AG20443 (cell line): ENCODE measurements at regions not wholly inside any gene's neighbourhood (a gene's known extent, or its start where the extent isn't known, plus 50 kb on each side); places are given as distances from the start of the nearest gene placed in this dataset.
"Not testable (repeated sequence)": the region's sequence is repeated elsewhere in the genome, so short reads cannot be mapped to it uniquely, and the experiment has no call there.

Experiments used
- DNase-seq: peaks from one replicate; pipeline ENCODE4 v3.0.0; 2012; ENCODE audit warnings: low spot score, mixed read lengths

DNA sequence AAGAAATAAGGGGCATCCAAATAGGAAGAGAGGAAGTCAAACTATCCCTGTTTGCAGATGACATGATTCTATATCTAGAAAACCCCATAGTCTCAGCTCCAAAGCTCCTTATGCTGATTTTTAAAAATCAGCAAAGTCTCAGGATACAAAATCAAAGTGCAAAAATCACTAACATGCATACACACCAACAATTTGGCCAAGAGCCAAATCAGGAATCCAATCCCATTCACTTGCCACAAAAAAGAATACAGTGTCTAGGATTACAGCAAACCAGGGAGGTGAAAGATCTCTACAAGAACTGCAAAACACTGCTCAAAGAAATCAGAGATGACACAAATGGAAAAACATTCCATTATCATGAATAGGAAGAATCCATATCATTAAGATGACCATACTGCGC lies 155.8 kb upstream of the ARHGAP42 start:
- DNase-seq: not testable (repeated sequence)

DNA sequence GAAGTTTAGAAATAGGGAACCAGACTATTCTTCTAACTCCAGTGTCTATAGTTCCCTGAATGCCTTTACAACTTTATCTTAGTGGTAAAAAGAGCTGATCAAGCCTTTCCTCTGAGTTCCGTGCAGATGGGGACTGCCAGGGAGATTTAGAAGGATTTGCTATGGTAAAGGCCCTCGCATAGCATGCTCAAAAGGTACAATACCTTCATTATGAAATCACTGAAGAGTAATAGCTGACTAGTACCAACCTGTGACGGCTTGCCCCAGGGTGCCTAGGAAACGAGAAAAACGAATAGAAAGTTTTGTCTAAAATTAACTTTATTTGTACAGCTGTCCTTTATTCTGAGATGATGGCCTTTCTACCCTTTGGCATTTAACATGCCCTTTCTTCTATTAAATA lies 150.1 kb upstream of the ARHGAP42 start:
- no peak for DNase-seq

- DNase-seq: no peak
These were observed 143.7 kb upstream of the ARHGAP42 start for GRCh38 chr11:100543386-100543785.

DNA sequence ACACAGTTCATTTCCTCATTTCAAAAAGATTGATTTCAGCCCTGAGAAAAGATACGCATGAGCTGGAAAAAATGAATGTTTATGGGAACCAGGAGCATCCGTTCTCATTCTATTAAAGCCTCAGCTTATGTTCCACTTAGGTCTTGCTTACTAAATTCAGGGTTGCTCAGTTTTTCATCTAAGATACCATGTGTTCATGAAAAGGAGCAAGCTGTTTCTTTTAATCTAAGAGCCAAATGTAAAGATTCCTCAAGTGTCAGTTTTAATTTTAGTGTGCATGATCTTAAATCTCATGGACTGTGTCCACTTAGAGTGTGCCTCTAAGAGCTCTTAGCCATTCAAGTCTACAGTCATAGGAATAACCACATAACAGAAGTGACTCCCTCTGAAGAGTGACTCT lies 141.5 kb upstream of the ARHGAP42 start:
- no peak for DNase-seq

DNA sequence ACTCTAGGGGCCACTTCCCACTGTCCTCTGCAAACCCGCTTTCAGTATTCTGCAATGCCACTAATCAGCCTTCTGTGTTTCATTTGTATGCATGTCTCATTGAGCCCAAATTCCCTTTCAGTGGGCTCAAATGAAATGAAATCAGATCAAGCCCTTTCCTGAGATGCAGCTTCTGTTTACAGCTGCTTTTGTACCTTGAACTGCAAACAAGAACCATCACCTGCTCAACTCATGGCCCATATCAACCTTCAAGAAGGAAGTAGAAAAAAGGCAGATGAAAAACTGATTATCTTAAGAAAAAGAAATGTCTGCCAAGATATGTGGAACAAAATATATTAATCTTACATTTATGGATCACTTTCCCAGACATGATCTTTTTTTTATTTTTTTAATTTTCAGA lies 141.1 kb upstream of the ARHGAP42 start:
- no peak for DNase-seq

DNA sequence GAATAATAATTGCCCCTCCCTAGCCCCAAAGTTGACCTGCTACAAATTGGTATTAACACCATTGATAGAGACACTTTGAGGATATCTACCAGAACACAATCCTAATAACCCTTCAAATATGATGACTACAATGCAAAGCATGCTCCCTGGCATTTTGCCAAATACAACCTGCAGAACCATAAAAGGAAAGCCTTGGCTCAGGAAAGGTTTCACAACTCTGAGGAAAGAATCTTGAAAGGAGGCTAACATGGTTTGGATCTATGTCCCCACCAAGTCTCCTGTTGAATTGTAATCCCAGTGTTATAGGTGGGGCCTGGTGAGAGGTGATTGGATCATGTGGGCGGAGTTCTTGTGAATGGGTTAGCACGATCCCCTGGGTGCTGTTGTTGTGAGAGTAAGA lies 140.4 kb upstream of the ARHGAP42 start:
- DNase-seq: no peak

DNA sequence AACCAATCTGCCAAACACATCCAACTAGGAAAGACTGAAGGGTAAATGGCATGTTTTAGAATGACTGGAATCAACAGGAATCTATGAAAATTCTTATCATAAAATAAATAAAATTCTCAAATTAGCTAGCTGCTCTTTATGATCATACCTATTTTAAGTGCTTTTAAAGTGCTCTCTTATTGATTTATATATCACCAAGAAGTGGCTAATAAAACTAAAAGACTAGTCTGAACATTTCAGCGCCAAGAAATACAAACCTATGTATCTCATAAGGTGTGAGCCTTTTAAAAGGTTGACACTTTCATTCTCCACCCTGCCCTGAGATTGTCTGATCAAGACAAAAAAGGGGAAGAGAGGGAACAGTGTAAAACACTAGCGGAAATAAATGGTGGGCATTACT lies 136.8 kb upstream of the ARHGAP42 start:
- no peak for DNase-seq

DNA sequence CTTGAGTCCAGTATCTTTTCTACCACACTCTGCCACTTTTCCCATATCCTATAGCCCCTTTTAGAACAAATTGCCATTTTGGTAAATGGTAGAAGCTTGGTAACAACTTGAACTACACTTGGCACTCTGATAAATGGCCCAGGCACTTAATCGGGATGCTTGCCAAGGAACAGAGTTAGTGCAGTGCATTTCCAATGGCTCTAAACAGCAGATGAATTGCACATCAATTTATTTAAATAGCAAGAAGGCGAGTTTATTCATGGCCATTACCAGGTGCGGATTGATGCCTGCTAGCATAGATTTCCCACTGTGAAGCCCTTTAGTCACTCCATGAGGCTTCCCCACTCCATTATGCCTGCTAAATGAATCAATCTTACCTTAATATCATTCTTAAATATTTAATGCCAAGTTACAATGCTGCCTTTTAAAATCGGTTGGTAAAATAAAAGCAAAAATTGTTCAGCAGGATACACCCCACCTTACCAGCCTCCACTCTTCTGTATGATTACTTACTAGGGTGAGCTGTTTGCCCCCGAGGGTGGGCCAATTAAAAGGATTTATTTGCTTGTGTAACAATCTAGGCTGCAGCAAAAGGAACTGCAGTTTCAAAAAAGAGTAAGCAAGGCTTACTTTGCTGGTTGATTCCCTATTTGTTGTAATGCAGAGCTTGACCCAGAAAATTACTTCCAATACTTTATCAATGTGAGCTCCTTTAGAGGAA lies 136.0 kb upstream of the ARHGAP42 start:
- DNase-seq: no peak

DNA sequence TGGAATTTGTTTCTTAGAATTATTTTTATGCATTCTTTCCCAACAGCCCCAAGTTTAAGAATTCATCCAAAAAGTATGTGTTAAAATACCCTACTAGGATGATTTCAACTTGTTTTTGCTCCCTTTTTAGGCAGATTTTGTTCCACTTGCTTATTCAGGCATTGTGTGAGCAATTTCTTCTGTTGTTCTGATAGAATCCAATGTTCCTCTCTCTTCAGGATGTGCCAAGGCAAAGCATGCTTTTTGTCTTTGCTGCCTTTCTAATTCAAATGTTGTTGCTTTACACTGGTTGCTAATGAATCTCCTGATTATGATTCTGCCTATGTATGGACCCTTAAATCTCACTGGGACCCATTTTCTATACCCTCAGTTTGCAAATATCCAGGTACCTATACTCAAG lies 131.2 kb upstream of the ARHGAP42 start:
- DNase-seq: no peak

GRCh38 chr11:100556781-100557180 lies 130.3 kb upstream of the ARHGAP42 start:
- no peak for DNase-seq

- DNase-seq: peak; percentile 38
These were observed 129.1 kb upstream of the ARHGAP42 start for GRCh38 chr11:100557830-100558611.

GRCh38 chr11:100560606-100561005 lies 126.5 kb upstream of the ARHGAP42 start:
- no peak for DNase-seq

DNA sequence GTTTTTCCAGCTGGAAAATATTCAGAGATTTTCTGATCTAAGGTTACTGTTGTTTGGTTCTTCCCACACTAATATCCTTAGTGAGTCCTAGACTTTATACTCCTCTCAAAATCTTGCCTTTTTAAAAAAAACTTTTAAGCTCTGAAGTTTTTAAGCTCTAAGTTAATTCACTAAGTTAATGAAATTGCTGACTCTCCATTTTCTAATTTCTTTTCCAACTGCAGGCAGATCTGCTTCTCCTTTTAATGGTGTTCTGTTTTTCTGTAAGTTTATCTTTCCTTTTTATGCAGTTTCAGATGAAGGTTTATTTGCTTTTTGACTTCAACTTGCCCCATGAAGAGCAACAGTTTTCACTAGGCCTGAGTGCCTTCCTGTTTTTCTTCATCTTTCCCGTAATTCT lies 125.8 kb upstream of the ARHGAP42 start:
- DNase-seq: no peak

GRCh38 chr11:100562128-100562527 lies 125.0 kb upstream of the ARHGAP42 start:
- DNase-seq: peak; percentile 47

DNA sequence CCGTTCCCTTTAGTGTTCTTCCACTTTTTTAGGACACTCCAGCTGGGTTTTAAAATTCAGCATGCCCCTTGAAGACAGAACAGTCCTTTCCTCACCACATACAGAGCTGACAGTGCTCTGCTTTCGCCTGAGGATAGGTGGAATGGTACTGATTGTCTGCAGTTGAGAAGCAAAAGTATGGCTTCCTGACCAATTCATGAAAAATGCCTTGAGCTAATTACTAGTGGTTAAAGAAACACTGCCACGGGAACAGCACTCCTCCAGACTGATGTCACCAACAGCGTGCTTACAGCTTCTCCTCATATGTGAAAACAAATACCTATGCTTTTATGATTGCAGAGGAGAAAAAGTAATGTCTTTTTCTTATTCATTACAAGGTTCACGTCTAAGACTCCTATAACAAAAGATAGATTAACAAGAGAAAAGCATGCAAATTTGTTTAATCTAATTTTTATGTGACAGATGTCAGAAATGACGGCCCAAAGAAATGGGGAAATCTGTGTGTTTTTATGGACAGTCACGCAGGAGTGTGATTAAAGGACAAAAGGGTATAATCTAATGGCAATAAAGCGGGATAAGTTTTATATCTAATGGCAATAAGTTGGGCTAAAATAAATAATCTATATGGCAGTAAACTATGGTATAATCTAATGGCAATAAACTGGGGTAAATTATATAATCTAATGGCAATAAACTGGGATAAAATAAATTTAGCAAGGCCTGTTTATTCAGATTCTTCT lies 123.4 kb upstream of the ARHGAP42 start:
- DNase-seq: peak; percentile 18

DNA sequence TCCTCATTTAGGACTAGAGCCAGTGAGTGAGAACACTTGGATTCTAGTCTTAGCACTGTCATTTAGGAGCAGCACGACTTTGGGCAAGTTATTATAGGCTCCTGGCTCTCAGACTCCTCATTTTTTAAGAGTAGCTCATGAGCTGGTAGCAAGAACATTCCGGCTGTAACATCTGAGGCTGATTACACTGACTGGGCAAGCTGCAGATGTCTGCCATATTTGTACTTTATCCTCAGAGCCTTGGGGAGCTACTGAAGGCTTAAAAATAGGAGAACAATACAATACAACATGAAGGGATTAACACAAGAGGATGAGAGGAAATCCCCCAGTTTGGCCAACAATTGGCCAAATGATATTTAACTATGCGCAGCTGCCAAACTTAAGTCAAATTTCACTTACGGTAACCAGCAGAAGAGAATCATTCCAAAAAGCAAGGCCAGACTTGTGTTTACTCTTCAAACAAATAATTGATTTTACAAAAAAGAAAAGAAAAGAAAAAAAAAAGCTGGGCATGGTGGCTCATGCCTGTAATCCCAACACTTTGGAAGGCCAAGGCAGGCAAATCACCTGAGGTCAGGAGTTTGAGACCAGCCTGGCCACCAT lies 113.1 kb upstream of the ARHGAP42 start:
- DNase-seq: peak; percentile 30

- DNase-seq: no peak
These were observed 112.0 kb upstream of the ARHGAP42 start for GRCh38 chr11:100574894-100575769.

DNA sequence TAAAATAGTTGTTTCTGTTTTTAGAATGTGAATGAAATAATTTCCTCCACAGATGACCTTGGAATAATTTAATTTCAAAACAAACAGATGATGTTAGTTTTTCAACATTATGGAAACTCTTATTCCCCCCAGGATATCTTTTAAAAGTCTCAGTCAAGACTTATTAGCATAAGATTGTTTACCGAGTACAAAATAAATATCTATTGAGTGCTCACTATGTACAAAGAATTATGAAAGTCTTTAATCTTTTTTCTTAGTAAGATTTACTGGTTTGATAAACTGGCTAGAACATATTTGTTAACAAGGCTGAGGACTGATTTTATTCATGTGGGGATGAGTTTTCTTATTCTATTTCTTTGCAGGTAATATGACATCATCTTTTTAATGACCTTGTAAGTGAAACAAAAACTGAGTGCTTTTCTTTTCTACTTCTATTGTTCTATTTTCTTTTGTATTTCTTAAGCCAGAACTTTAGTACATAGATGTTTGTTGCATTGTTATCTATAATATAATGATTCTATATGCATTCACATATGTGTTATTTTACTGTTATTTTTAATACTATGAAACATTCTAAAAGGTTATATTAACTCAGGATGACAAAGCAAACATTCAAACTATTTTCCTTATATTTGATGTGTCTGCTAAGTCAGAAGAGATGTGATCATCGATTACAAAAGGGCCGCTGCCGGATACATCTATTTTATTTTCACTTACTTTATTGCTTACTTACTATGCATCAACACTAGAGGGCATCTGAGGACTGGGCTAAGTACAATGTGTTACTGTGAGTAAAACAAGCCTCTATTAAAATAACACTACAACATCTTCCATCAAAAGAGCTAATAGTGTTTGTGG lies 111.0 kb upstream of the ARHGAP42 start:
- peak; percentile 47 for DNase-seq

DNA sequence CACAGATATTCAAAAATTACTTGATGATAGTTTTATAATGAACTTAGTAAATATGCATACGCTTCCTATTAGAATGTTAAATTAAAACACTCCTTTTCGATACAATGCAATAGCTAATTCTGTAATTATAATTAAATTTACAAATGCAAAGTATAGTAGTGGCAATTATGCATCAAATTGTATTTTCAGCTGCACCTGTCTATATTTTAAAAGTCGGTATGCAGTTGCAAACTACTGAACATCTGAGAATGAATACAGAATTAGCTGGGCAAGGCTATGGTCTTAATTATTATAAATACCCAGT lies 110.4 kb upstream of the ARHGAP42 start:
- DNase-seq: no peak

DNA sequence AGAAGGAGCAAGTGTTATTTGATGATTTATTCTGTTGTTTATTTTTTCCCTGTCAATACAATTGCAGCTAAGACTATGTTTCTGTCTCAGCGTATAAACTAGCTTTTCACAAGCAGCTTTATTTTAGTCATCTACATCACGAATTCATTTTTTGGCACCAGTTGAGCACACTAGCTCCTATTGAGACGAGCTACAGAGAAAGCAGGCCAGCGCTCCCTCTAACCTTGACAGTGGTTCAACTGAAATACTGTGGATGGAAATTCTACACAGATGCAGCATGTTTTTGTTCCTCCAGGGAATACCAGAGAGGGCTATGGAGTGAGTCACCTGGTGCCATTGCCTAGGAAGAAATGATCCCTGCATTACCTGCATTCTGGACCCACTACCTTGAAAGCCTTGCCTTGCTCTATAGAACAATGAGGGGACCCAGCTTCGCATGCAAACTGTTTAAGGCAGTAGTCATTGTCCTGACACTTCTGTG lies 108.2 kb upstream of the ARHGAP42 start:
- DNase-seq: no peak

DNA sequence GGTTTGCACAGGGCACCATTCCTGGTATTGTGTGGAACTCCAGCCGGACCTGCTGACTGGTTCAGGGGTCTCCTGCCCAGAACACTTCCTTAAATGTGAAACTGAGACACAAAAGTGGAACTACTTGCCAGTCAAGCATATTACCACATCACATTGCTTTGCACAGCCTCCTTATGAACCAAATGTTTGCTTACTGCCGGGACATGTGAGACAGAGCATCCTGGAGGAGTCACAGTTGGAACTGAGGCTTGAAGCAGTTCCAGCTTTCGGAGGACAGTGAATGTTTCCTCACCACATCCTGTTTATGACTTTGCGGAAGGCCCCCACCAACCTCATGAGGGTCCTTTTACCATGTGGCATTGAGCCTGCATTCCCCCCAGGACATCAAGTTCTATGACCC lies 105.8 kb upstream of the ARHGAP42 start:
- no peak for DNase-seq
